Upper lobe of left lung (tissue), 4 donors: ENCODE measurements at regions not wholly inside any gene's neighbourhood (a gene's known extent, or its start where the extent isn't known, plus 50 kb on each side); places are given as distances from the start of the nearest gene placed in this dataset.

Source experiments
- EP300 ChIP-seq, 4 donors: sonication (generic); formaldehyde crosslinking; IDR thresholded peaks; one replicate each; pipeline ENCODE4 v1.5.1; 2017; ENCODE audit warnings: antibody characterized with exemption in 4 of 4, control low read depth in 2 of 4
- POLR2A ChIP-seq, 4 donors: fragments of 450-650 bp; IDR thresholded peaks; one replicate each; pipeline ENCODE4 v1.5.1; 2016 to 2017; ENCODE audit warnings: antibody characterized with exemption in 4 of 4, mild to moderate bottlenecking in 2 of 4
- POLR2AphosphoS5 ChIP-seq, 2 donors: sonication (generic); formaldehyde crosslinking; IDR thresholded peaks; one replicate each; pipeline ENCODE4 v1.5.1; 2017; ENCODE audit warnings: antibody characterized with exemption in 2 of 2
- TF ChIP-seq, protein P1 (sequence below), 6 experiments: fragments of 450-650 bp in 4 of 6; fragments of 200-600 bp in 2 of 6; sonication (generic) in 2 of 6; IDR thresholded peaks; one replicate each; pipeline ENCODE4 v1.5.1; 2016 to 2019; ENCODE audit warnings: antibody characterized with exemption in 6 of 6

DNA sequence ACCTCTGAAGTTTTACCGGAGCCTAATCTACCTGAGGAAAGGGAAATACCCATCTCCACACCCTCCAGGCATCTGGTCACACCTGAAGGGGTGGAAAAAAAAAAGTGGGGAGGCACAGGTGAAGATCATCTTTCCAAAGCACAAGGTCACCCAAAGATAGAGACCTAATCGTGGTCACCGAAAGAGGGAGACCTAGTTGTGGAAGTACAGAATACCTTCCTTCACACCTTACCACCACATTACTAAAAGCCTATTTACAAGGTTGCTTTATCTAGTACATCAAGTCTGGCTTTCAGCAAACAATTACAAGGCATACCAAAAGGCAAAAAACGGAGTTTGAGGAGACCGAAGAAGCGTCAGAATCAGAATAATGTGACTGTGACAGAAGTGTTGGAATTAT lies 110.0 kb upstream of the ARPP21 start:
- TF ChIP-seq POLR2A (IDR thresholded peaks at IDR 0.05) (no peak), POLR2AphosphoS5 (IDR thresholded peaks at IDR 0.05) (no peak), EP300 (IDR thresholded peaks at IDR 0.05) (no peak)
- TF ChIP-seq, protein P1, sequence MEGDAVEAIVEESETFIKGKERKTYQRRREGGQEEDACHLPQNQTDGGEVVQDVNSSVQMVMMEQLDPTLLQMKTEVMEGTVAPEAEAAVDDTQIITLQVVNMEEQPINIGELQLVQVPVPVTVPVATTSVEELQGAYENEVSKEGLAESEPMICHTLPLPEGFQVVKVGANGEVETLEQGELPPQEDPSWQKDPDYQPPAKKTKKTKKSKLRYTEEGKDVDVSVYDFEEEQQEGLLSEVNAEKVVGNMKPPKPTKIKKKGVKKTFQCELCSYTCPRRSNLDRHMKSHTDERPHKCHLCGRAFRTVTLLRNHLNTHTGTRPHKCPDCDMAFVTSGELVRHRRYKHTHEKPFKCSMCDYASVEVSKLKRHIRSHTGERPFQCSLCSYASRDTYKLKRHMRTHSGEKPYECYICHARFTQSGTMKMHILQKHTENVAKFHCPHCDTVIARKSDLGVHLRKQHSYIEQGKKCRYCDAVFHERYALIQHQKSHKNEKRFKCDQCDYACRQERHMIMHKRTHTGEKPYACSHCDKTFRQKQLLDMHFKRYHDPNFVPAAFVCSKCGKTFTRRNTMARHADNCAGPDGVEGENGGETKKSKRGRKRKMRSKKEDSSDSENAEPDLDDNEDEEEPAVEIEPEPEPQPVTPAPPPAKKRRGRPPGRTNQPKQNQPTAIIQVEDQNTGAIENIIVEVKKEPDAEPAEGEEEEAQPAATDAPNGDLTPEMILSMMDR (IDR thresholded peaks at IDR 0.05): no peak
